Heart left ventricle (tissue), 16 donors: ENCODE measurements at regions not wholly inside any gene's neighbourhood (a gene's known extent, or its start where the extent isn't known, plus 50 kb on each side); places are given as distances from the start of the nearest gene placed in this dataset.

Experiments
- ATAC-seq, 4 donors: fragments of 200-7000 bp; cut with Tn5 transposase; one replicate each; pipeline ENCODE4 v1.9.1; 2020 to 2022; ENCODE audit warnings: moderate library complexity in 4 of 4, mild to moderate bottlenecking in 3 of 4, moderate number of reproducible peaks in 1 of 4
- DNase-seq, 5 donors: peaks; one replicate each; pipeline ENCODE4 v3.0.0-alpha.2; 2020
- H3K27ac ChIP-seq, 12 donors: fragments of 200-600 bp; sonication (generic) in 4 of 12; one replicate each; pipeline versions ENCODE4 v1.5.0 to v1.8.0; 2016 to 2022; ENCODE audit warnings: mild to moderate bottlenecking in 2 of 12
- H3K27me3 ChIP-seq, 9 donors: fragments of 200-600 bp; sonication (generic) in 2 of 9; one replicate each; pipeline versions ENCODE4 v1.5.1 to v1.8.0; 2016 to 2022; ENCODE audit warnings: mild to moderate bottlenecking in 3 of 9
- H3K36me3 ChIP-seq, 9 donors: fragments of 200-600 bp; sonication (generic) in 2 of 9; one replicate each; pipeline versions ENCODE4 v1.5.0 to v1.8.0; 2018 to 2022; ENCODE audit warnings: mild to moderate bottlenecking in 2 of 9
- H3K4me1 ChIP-seq, 12 donors: fragments of 200-600 bp; sonication (generic) in 4 of 12; one replicate each; pipeline versions ENCODE4 v1.5.0 to v1.8.0; 2016 to 2022; ENCODE audit warnings: mild to moderate bottlenecking in 3 of 12
- H3K4me3 ChIP-seq, 12 donors: fragments of 200-600 bp; sonication (generic) in 4 of 12; one replicate each; pipeline versions ENCODE4 v1.5.0 to v1.8.0; 2017 to 2022; ENCODE audit warnings: mild to moderate bottlenecking in 9 of 12, moderate library complexity in 4 of 12
- H3K9me3 ChIP-seq, 12 donors: fragments of 200-600 bp; sonication (generic) in 4 of 12; one replicate each; pipeline versions ENCODE4 v1.5.0 to v1.8.0; 2016 to 2022; ENCODE audit warnings: mild to moderate bottlenecking in 1 of 12
- POLR2A ChIP-seq, 2 donors: fragments of 450-650 bp; IDR thresholded peaks; one replicate each; pipeline ENCODE4 v1.6.1; 2017; ENCODE audit warnings: antibody characterized with exemption in 2 of 2, mild to moderate bottlenecking in 2 of 2, moderate library complexity in 2 of 2
- whole genome bisulfite sequencing, 4 donors: extraction: QIAGEN DNeasy Blood & Tissue Kit in 2 of 4; methylation state at CpG; one replicate each; pipeline versions ENCODE4 v1.1.5 to v1.1.7; 2013 to 2018; 5-methylcytosine and 5-hydroxymethylcytosine counted together
- intact Hi-C, 10 donors: fragments of 100-400 bp; cut with DNase I; formaldehyde crosslinking; loops; one replicate each; pipeline versions ENCODE4 v1.11.1 to v1.14.2; 2022
- TF ChIP-seq, protein P1 (sequence below), 12 donors: fragments of 200-600 bp; sonication (generic) in 4 of 12; IDR thresholded peaks; one replicate each; pipeline versions ENCODE4 v1.5.0 to v1.8.0; 2018 to 2022; ENCODE audit warnings: antibody characterized with exemption in 12 of 12, mild to moderate bottlenecking in 5 of 12
- donor health status: ischemic (EF 13 %, LVEDD 7.1; RV severe dilation, severe dysfunction).
- donor health status: healthy with polysubstance abuse.
- donor health status: DM: no; HTN: yes; CAD: no.
- donor health status: DM: no; HTN: no; CAD: no.
- donor health status: ischemic (EF 25% LVEDD 6.9; RV normal size, moderate dysfunction).
- donor health status: ischemic (EF 25% LVEDD 5.7; RV mildly dilated, moderate dysfunction).
- donor health status: healthy.
- donor health status: DM: yes; HTN: yes; CAD: no.
- donor health status: ischemic (EF 35%, LVEDD 5.7; RV mildly dilated, moderate dysfunction).
- donor health status: nonischemic (EF 11% LVEDD 7.7; RV severe dilation, severe dysfunction).
- donor health status: DM: yes; HTN: yes; CAD: no.
- donor health status: PGD.
- donor health status: ischemic (EF 29% LVEDD 5.4; RV normal size, mild dysfunction).
- donor health status: nonischemic (EF 23%, LVEDD 6.1; RV moderate dilation, normal function).

DNA sequence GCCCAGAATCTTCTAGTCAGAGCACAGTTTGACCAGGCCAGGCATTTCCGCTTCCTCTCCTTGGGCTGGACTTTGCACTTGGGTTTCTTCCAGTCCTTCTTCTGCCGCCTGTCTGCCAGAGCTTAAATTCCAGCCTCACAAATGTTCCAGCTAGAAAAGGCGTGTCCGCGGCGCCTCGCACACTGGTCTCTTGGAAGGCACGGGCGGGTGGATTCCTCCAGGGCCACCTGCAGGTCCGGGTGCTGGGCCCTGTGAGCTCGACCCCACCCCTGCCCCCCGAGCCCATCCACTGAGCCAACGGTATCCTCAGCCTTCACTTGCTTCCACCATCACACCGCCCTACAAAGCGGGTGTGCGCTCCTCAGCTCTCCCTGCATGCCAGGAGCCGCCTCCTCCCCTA lies 2026.5 kb downstream of the TP53TG3F start:
- Histone ChIP-seq H3K4me1 (no peaks in the 10 kb centered on the region), H3K27ac (no peak overlapping the region), H3K9me3 (peaks cover 0 to 15% (median 0%) of the 10 kb centered on the region in 12 donors), H3K4me3 (no peak overlapping the region), H3K36me3 (no peaks in the 10 kb centered on the region), H3K27me3 (no peaks in the 10 kb centered on the region)
- DNase-seq (no peak), ATAC-seq (no peak)
- TF ChIP-seq POLR2A (IDR thresholded peaks at IDR 0.05): no peak
- TF ChIP-seq, protein P1, sequence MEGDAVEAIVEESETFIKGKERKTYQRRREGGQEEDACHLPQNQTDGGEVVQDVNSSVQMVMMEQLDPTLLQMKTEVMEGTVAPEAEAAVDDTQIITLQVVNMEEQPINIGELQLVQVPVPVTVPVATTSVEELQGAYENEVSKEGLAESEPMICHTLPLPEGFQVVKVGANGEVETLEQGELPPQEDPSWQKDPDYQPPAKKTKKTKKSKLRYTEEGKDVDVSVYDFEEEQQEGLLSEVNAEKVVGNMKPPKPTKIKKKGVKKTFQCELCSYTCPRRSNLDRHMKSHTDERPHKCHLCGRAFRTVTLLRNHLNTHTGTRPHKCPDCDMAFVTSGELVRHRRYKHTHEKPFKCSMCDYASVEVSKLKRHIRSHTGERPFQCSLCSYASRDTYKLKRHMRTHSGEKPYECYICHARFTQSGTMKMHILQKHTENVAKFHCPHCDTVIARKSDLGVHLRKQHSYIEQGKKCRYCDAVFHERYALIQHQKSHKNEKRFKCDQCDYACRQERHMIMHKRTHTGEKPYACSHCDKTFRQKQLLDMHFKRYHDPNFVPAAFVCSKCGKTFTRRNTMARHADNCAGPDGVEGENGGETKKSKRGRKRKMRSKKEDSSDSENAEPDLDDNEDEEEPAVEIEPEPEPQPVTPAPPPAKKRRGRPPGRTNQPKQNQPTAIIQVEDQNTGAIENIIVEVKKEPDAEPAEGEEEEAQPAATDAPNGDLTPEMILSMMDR (IDR thresholded peaks at IDR 0.05): no peak
- 75 to 84% (median 80%) methylated on average over 17 of the region's 17 CpGs for WGBS, 4 donors
- intact Hi-C loops: no loop called here

DNA sequence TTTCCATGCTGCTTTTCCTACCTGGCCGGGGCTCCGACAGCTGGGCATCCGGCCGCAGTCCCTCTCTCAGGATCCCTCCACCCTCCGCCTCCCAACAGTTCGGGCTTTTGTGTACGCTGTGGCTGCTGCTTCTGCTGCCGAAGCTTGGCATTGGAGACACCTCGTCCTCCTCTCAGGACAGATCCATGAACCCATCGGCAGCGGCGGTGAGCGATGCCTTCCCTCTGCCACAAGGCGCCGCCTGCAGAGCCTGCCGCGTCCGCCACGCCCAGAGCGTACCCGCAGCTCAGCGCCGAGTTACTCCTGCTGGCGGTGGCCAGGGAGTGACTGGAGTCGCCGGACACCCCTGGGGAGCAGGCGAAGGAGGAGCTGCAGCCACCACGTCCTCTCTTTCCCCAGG lies 2032.8 kb downstream of the TP53TG3F start:
- no peaks in the 10 kb centered on the region for H3K36me3 ChIP-seq
- no peaks in the 10 kb centered on the region for H3K4me1 ChIP-seq
- DNase-seq (no peak), ATAC-seq (no peak)
- intact Hi-C loops: loop anchor here in 1 of 10 donors (5.0 kb wide), 1 partner anchor 50 kb away; no protein-coding TSS in a partner anchor
- H3K27ac ChIP-seq: no peak overlapping the region
- H3K9me3 ChIP-seq: peaks cover 0 to 7% (median 0%) of the 10 kb centered on the region in 12 donors
- H3K27me3 ChIP-seq: peaks cover 0 to 5% (median 0%) of the 10 kb centered on the region in 9 donors
- H3K4me3 ChIP-seq: no peak overlapping the region
- TF ChIP-seq, protein P1 (IDR thresholded peaks at IDR 0.05): no peak
- TF ChIP-seq POLR2A (IDR thresholded peaks at IDR 0.05): no peak
- 45 to 62% (median 57%) methylated on average over 22 to 28 of the region's 28 CpGs for WGBS, 4 donors

DNA sequence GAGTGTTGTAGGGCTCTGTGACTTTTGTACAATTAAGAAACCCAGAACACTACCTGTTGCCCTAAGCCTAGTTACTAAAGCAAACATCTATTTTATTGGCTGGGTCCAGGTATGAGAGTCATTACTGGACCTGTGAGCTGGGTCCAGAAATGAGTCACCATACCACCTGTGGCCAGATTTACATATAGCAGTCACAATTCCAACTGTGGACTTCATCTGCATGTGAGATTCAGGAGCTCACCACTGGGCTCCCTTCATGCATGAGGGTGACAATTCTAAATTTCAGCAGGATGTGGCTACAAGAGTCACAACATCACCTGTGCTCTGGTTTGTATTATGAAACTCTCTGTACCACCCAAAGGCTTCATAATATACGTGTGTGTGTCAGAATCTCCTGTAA lies 2038.0 kb downstream of the TP53TG3F start:
- no peak overlapping the region for H3K4me3 ChIP-seq
- TF ChIP-seq, protein P1 (IDR thresholded peaks at IDR 0.05): no peak
- no peak for TF ChIP-seq POLR2A (IDR thresholded peaks at IDR 0.05)
- H3K9me3 ChIP-seq: peaks cover 0 to 12% (median 0%) of the 10 kb centered on the region in 12 donors
- no peak overlapping the region for H3K27ac ChIP-seq
- no peaks in the 10 kb centered on the region for H3K4me1 ChIP-seq
- 29 to 63% (median 34%) methylated on average over 1 of the region's 1 CpG for WGBS, 4 donors
- intact Hi-C loops: no loop called here
- ATAC-seq: no peak
- H3K27me3 ChIP-seq: peaks cover 0 to 3% (median 0%) of the 10 kb centered on the region in 9 donors
- no peak for DNase-seq
- H3K36me3 ChIP-seq: no peaks in the 10 kb centered on the region

GRCh38 chr16:35506018-35506897 lies 2046.8 kb downstream of the TP53TG3F start:
- Histone ChIP-seq H3K4me3 (peak overlapping the region in 1 of 12 donors; percentile 22), H3K36me3 (no peaks in the 10 kb centered on the region), H3K27me3 (peaks cover 0 to 22% (median 0%) of the 10 kb centered on the region in 9 donors), H3K4me1 (no peaks in the 10 kb centered on the region), H3K9me3 (peaks cover 0 to 9% (median 0%) of the 10 kb centered on the region in 12 donors), H3K27ac (no peak overlapping the region)
- no peak for DNase-seq
- intact Hi-C loops: no loop called here
- ATAC-seq: peak in 1 of 4 donors; percentile 38
- TF ChIP-seq, protein P1 (IDR thresholded peaks at IDR 0.05): no peak
- no peak for TF ChIP-seq POLR2A (IDR thresholded peaks at IDR 0.05)
- 42 to 66% (median 58%) methylated on average over 45 to 51 of the region's 51 CpGs for WGBS, 4 donors
